Skeletal muscle tissue (tissue), 3 donors: ENCODE measurements at regions not wholly inside any gene's neighbourhood (a gene's known extent, or its start where the extent isn't known, plus 50 kb on each side); places are given as distances from the start of the nearest gene placed in this dataset.

Experiments used
- H3K27ac ChIP-seq: one replicate; pipeline ENCODE4 v1.7.0; 2013; ENCODE audit warnings: mild to moderate bottlenecking, low read depth, low read length, inconsistent platforms
- H3K27me3 ChIP-seq, 3 donors: one replicate each; pipeline ENCODE4 v1.7.0; 2013; ENCODE audit warnings: low read length in 3 of 3; ENCODE audit not compliant: control insufficient read depth in 3 of 3, insufficient read depth in 3 of 3
- H3K36me3 ChIP-seq, 3 donors: one replicate each; pipeline ENCODE4 v1.7.0; 2013; ENCODE audit warnings: low read length in 3 of 3; ENCODE audit not compliant: control insufficient read depth in 3 of 3, insufficient read depth in 3 of 3
- H3K4me1 ChIP-seq, 3 donors: one replicate each; pipeline ENCODE4 v1.7.0; 2013; ENCODE audit warnings: low read length in 3 of 3, mild to moderate bottlenecking in 3 of 3; ENCODE audit not compliant: control insufficient read depth in 3 of 3, insufficient read depth in 3 of 3
- H3K4me3 ChIP-seq, 3 donors: one replicate each; pipeline ENCODE4 v1.7.0; 2013; ENCODE audit warnings: low read length in 3 of 3
- H3K9ac ChIP-seq, 3 donors: one replicate each; pipeline ENCODE4 v1.7.0; 2013; ENCODE audit warnings: low read length in 3 of 3, mild to moderate bottlenecking in 3 of 3, moderate library complexity in 2 of 3, low read depth in 1 of 3
- H3K9me3 ChIP-seq, 3 donors: one replicate each; pipeline ENCODE4 v1.7.0; 2013; ENCODE audit warnings: low read length in 3 of 3; ENCODE audit not compliant: control insufficient read depth in 3 of 3
- donor health status: Osteomylitis.

DNA sequence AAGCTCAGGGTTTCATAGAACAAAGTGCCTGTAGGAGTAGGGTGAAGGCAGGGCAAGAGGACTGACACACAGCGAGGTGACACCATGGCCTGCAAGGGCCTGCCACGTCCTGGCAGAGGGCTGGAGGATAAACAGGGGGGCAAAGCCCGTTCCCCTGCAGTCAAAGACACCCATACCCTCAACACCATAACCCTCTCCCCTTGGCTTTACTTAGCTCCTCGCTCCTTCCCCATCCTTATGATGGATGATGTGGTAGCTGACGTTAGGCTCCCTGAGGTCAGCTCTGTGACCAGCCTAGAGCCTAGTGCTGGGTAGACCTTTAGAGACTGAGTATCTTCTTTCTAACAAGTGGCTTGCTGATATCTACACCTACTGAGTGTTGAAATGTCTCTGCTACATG lies 683.3 kb upstream of the HS6ST1 start:
- Histone ChIP-seq H3K27ac (no peak overlapping the region), H3K36me3 (no peaks in the 10 kb centered on the region), H3K4me3 (no peak overlapping the region), H3K27me3 (no peaks in the 10 kb centered on the region), H3K9me3 (no peaks in the 10 kb centered on the region), H3K4me1 (no peaks in the 10 kb centered on the region), H3K9ac (no peak overlapping the region)

DNA sequence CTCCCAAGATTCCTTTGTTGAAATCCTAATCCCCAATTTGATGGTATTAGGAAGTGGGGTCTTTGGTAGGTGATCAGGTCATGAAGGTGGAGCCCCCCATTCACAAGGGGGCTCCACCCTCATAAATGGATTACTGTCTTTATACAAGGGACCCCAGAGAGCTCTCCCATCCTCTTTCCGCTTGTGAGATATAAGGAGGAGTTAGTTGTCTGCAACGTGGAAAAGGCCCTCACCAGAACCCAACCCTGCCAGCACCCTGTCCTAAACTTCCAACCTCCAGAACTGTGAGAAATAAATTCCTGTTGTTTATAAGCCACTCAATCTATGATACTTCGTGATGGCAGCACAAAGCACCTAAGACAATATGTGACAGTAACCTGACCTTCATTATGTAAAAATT lies 684.1 kb upstream of the HS6ST1 start:
- no peak overlapping the region for H3K27ac ChIP-seq
- H3K36me3 ChIP-seq, result no peaks in the 10 kb centered on the region
- H3K4me1 ChIP-seq, result no peaks in the 10 kb centered on the region
- H3K9ac ChIP-seq, result no peak overlapping the region
- H3K4me3 ChIP-seq, result no peak overlapping the region
- no peaks in the 10 kb centered on the region for H3K9me3 ChIP-seq
- H3K27me3 ChIP-seq, result no peaks in the 10 kb centered on the region

DNA sequence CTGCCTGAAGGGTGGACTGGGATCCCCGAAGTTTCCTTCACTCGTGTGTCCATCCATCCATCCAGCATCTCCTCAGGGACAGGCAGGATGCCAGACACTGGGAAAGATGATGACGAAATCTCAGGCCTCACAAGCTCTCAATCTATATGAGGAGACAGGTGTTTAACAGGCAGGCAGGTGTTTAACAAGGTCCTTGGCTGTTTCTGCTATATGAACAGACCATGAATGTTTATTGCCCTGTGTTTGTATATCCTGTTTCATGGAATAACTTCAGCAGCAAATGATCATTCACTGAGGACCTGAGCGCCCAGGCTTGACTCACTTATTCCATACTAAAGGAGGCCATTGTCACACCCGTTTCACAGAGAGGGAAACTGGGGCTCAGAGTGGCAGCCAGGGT lies 685.8 kb upstream of the HS6ST1 start:
- Histone ChIP-seq H3K9ac (no peak overlapping the region), H3K27me3 (no peaks in the 10 kb centered on the region), H3K4me1 (no peaks in the 10 kb centered on the region), H3K4me3 (no peak overlapping the region), H3K9me3 (no peaks in the 10 kb centered on the region), H3K27ac (no peak overlapping the region), H3K36me3 (no peaks in the 10 kb centered on the region)

DNA sequence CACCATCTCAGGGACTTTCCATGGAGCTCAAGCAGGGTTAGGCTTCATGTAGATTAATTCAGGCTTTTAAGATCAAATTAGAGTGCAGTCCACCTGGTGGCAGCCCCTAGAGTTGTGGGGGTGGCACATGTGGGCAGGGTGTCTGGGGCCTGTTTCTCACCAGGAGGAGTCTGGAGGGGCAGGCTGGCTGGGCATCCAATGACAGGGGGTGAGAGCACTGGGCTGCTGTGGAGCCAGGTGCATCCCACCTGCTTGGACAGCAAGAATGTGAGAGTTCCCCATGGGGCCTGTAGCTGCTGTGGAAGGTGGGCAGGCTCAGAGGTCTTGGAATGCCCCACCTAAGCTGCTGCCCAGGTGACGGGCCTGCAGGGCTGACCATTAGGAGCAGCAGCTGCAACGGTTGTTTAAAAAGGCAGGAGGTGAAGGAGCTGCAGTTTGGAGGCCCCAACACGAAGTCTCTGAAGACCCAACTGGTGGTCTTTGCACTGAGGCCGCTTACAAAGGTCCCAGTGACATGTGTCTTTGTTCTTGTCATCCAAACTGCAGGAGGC lies 686.3 kb upstream of the HS6ST1 start:
- H3K9me3 ChIP-seq, result no peaks in the 10 kb centered on the region
- no peak overlapping the region for H3K4me3 ChIP-seq
- H3K36me3 ChIP-seq, result no peaks in the 10 kb centered on the region
- H3K9ac ChIP-seq, result no peak overlapping the region
- H3K4me1 ChIP-seq, result no peaks in the 10 kb centered on the region
- no peaks in the 10 kb centered on the region for H3K27me3 ChIP-seq
- no peak overlapping the region for H3K27ac ChIP-seq

DNA sequence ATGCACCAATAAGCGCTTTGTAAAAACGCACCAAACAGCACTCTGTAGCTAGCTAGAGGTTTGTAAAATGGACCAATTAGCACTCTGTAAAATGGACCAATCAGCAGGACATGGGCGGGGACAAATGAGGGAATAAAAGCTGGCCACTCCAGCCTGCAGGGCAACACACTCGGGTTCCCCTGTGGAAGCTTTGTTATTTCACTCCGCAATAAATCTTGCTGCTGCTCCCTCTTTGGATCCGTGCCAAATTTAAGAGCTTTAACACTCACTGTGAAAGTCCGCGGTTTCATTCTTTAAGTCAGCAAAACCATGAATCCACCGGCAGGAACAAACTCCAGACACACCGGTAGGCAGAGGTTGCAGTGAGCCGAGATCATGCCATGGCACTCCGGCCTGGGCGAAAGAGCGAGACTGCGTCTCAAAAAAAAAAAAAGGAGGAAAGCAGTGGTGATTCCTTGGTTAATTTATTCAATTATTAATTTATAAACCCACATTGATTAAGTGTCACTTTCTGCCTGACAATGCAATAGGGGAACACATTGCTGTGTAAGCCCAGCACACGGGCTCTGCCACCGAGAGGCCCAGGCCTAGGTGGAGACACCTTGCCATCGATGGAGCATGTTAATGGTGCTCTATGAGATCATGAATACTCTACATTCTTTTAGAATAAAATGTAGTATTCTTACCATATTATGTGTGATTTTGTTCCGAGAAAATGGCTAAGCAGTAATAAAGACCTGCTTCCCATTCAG lies 687.6 kb upstream of the HS6ST1 start:
- Histone ChIP-seq H3K9ac (no peak overlapping the region), H3K36me3 (no peaks in the 10 kb centered on the region), H3K4me1 (no peaks in the 10 kb centered on the region), H3K9me3 (no peaks in the 10 kb centered on the region), H3K27ac (no peak overlapping the region), H3K4me3 (no peak overlapping the region), H3K27me3 (no peaks in the 10 kb centered on the region)

DNA sequence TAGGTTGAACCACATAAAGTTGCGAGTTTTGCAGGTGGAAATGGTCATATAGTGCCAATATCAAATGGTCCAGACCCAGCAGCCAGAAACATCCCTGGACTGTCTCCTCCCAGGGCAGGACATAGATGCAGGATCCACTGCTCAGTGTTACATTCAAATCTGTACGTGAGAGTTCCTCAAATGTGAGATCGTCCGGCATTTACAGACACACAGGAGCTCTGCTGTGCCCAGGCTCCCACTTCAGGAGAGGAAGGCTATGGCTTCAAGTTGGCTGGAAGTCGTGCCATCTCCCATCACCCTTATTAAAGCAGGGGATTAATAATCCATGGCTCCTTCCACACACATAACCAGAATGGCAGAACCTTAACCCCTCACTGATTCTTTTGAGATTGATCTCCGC lies 688.2 kb upstream of the HS6ST1 start:
- Histone ChIP-seq H3K9ac (no peak overlapping the region), H3K4me3 (no peak overlapping the region), H3K27ac (no peak overlapping the region), H3K36me3 (no peaks in the 10 kb centered on the region), H3K9me3 (no peaks in the 10 kb centered on the region), H3K27me3 (no peaks in the 10 kb centered on the region), H3K4me1 (no peaks in the 10 kb centered on the region)

DNA sequence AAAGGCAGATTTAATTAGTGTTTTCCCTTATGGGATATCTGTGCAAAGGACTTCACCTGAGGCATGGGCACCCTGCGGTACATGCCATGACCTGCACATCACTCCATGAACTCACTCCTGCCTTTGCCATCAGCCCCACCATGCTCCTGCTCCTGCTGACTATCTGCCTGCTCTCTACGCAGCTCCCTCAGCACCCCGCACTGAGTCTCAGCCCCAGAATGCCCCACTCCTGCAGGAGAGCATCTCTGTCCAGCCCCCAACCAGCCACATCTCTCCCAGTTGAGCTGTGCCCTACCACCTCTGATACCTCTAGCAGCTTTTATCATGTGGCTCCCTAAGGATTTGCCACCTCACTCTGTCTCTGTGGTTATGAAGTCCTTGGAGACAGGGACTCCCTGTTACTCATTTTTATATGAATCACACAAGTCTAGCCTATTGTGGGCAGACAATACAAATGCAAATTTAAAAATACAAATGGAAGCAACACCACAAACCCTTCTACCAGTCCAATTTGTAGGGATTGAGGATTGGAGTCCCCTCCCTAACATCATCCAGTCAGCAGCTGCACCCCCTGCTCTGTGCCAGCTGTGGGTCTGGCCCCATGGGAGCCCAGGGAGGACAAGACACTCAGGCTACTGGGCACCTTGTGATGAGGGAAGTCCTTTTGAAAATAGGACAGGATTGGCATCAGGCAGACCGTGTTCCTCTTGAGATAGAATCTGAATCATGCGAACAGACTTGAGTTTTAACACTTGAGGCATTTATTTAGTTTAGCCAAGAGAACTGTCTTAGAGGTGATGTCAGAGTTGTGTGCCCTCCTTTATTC lies 689.6 kb upstream of the HS6ST1 start:
- Histone ChIP-seq H3K4me1 (no peaks in the 10 kb centered on the region), H3K9me3 (no peaks in the 10 kb centered on the region), H3K27ac (no peak overlapping the region), H3K9ac (no peak overlapping the region), H3K36me3 (no peaks in the 10 kb centered on the region), H3K4me3 (no peak overlapping the region), H3K27me3 (no peaks in the 10 kb centered on the region)

DNA sequence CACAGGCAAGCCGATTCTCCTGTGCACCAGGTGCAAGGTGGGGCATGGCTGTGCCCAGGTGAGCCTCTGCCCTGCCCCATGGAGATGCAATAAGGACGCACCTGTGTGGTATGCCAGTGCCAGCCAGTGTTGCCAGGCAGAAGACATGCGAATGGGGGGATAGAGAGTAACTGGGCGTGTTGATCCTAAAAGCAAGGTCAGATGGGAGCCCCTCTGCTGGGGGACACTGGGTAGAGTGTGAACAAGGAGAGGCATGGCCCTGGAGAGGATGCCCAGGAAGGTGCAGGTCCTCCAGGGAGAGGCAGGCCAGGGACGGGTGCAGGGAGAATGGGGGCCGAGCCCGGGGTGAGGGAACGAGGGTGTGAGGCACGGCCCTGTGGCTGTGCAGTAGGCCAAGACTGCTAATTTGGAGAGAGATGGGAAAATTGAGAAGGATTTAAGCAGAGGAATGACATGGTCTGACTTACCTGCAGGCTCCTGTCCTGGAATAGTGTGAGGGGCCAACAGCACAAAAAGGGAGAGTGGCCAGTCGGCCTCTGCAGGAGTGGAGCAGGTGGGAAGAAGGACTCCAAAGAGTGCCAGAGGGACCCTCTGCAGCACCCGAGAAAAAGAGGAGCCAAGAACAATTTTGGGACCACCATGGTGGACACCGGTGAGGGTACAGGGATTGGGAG lies 690.4 kb upstream of the HS6ST1 start:
- no peaks in the 10 kb centered on the region for H3K36me3 ChIP-seq
- no peak overlapping the region for H3K9ac ChIP-seq
- no peaks in the 10 kb centered on the region for H3K9me3 ChIP-seq
- no peak overlapping the region for H3K27ac ChIP-seq
- no peak overlapping the region for H3K4me3 ChIP-seq
- no peaks in the 10 kb centered on the region for H3K27me3 ChIP-seq
- no peaks in the 10 kb centered on the region for H3K4me1 ChIP-seq

DNA sequence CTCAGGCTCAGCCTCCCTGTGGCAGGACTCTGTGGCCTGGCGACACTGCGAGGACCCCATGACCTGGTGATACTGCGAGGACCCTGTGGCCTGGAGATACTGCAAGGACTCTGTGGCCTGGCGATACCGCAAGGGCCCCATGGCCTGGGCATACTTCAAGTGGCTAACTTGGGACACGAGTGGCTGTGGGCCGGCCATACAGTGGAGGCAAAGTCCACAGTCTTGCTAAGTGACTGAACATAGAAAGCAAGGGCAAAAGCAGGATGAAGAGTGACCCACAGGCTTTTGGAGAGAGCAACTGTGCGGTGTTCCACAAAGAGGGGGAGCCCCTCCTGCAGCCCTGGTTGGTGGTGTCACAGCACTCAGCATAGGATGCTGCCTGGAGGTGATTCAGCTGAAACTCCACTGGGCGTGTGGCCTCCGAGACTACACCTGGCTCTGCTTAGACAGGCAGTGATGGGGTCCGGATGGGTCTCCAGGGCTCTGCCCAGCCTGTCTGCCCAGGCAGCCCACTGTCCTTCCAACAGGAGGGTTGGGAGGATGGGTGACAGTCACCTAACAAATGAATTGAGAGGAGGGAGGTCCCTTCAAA lies 691.0 kb upstream of the HS6ST1 start:
- Histone ChIP-seq H3K9ac (no peak overlapping the region), H3K27me3 (peaks cover 0 to 3% (median 0%) of the 10 kb centered on the region in 3 donors), H3K36me3 (no peaks in the 10 kb centered on the region), H3K4me3 (no peak overlapping the region), H3K27ac (no peak overlapping the region), H3K4me1 (no peaks in the 10 kb centered on the region), H3K9me3 (no peaks in the 10 kb centered on the region)
